IMR-90 (cell line): ENCODE measurements at regions not wholly inside any gene's neighbourhood (a gene's known extent, or its start where the extent isn't known, plus 50 kb on each side); places are given as distances from the start of the nearest gene placed in this dataset.

ENCODE experiments used
- ATAC-seq: fragments of 200-7000 bp; cut with Tn5 transposase; 2 replicates; pipeline ENCODE4 v1.9.1; 2020; ENCODE audit warnings: low read depth, mild to moderate bottlenecking, moderate library complexity
- BruUV-seq: library from RNA; stranded (reverse); fragments of 400-500 nt; replicated peaks from 2 replicates; lab custom pipeline; 2021; lab: Mats Ljungman, UMichigan
- CTCF ChIA-PET: fragments of 300-600 bp; formaldehyde crosslinking; extraction: SDS; loops from one replicate; lab custom pipeline; 2021; ENCODE audit warnings: antibody characterized with exemption; lab: Yijun Ruan, JAX
- POLR2A ChIA-PET: fragments of 300-600 bp; sonication (Branson Sonifier 250); formaldehyde crosslinking; loops from one replicate; lab custom pipeline; 2022; ENCODE audit warnings: antibody characterized with exemption; ENCODE audit not compliant: unreplicated experiment; lab: Charles Lee
- DNase-seq: peaks from one replicate; pipeline ENCODE4 v3.0.0; 2013
- H2AFZ ChIP-seq: replicated peaks from 2 replicates; pipeline ENCODE3; 2013; ENCODE audit warnings: low read length, mild to moderate bottlenecking; ENCODE audit not compliant: poor library complexity
- H2AK5ac ChIP-seq: 2 replicates; pipeline ENCODE4 v1.6.1; 2013; ENCODE audit warnings: low read depth, low read length, inconsistent platforms
- H2AK9ac ChIP-seq: replicated peaks from 2 replicates; pipeline ENCODE3; 2013; ENCODE audit warnings: mild to moderate bottlenecking, low read depth, low read length, moderate library complexity; ENCODE audit not compliant: poor library complexity
- H2BK120ac ChIP-seq: 2 replicates; pipeline ENCODE4 v1.6.1; 2013; ENCODE audit warnings: low read depth, low read length, inconsistent platforms
- H2BK15ac ChIP-seq: 3 replicates; pipeline ENCODE4 v1.6.1; 2013; ENCODE audit warnings: low read depth, low read length, inconsistent platforms
- H2BK20ac ChIP-seq: 2 replicates; pipeline ENCODE4 v1.6.1; 2013; ENCODE audit warnings: low read depth, mild to moderate bottlenecking, inconsistent platforms, low read length, moderate library complexity
- H2BK5ac ChIP-seq: 2 replicates; pipeline ENCODE4 v1.6.1; 2013; ENCODE audit warnings: mild to moderate bottlenecking, low read depth, low read length, inconsistent platforms; ENCODE audit not compliant: poor library complexity, severe bottlenecking
- H3K14ac ChIP-seq: replicated peaks from 2 replicates; pipeline ENCODE4 v1.6.1; 2013; ENCODE audit warnings: low read depth, low read length, inconsistent platforms
- H3K18ac ChIP-seq: 2 replicates; pipeline ENCODE4 v1.6.1; 2013; ENCODE audit warnings: low read depth, low read length, control low read depth
- H3K23ac ChIP-seq: 2 replicates; pipeline ENCODE4 v1.6.1; 2013; ENCODE audit warnings: low read depth, low read length, inconsistent platforms
- H3K27ac ChIP-seq: 2 replicates; pipeline ENCODE4 v1.5.1; 2013; ENCODE audit warnings: mild to moderate bottlenecking, control low read depth, low read length; ENCODE audit not compliant: insufficient read depth
- H3K27me3 ChIP-seq: 2 replicates; pipeline ENCODE4 v1.6.1; 2013; ENCODE audit warnings: low read length; ENCODE audit not compliant: control insufficient read depth, insufficient read depth
- H3K36me3 ChIP-seq: 2 replicates; pipeline ENCODE4 v1.6.1; 2013; ENCODE audit warnings: low read length, mixed read lengths; ENCODE audit not compliant: control insufficient read depth, insufficient read depth
- H3K4ac ChIP-seq: 2 replicates; pipeline ENCODE4 v1.6.1; 2013; ENCODE audit warnings: low read depth, low read length, inconsistent platforms
- H3K4me1 ChIP-seq: 2 replicates; pipeline ENCODE4 v1.6.1; 2013; ENCODE audit warnings: low read length, mixed read lengths; ENCODE audit not compliant: control insufficient read depth, insufficient read depth
- H3K4me2 ChIP-seq: 2 replicates; pipeline ENCODE4 v1.6.1; 2013; ENCODE audit warnings: low read depth, mild to moderate bottlenecking, control low read depth, low read length, moderate library complexity
- H3K4me3 ChIP-seq: 2 replicates; pipeline ENCODE4 v1.5.1; 2013; ENCODE audit warnings: low read depth, mild to moderate bottlenecking, control low read depth, low read length, moderate library complexity; ENCODE audit not compliant: insufficient read depth
- H3K56ac ChIP-seq: 2 replicates; pipeline ENCODE4 v1.6.1; 2013; ENCODE audit warnings: low read length, inconsistent platforms; ENCODE audit not compliant: insufficient read depth; ENCODE audit errors: extremely low read depth
- H3K79me1 ChIP-seq, 2 experiments: 2 replicates each; pipeline ENCODE4 v1.6.1; 2013; ENCODE audit warnings: low read length in 2 of 2, inconsistent platforms in 1 of 2, low read depth in 1 of 2
- H3K9ac ChIP-seq: 2 replicates; pipeline ENCODE4 v1.6.1; 2013; ENCODE audit warnings: low read depth, low read length, control low read depth
- H3K9me1 ChIP-seq: 2 replicates; pipeline ENCODE4 v1.6.1; 2013; ENCODE audit warnings: low read length, inconsistent platforms; ENCODE audit not compliant: insufficient read depth
- H3K9me3 ChIP-seq: 2 replicates; pipeline ENCODE4 v1.6.1; 2013; ENCODE audit warnings: low read length; ENCODE audit not compliant: control insufficient read depth, insufficient read depth
- H4K20me1 ChIP-seq: 2 replicates; pipeline ENCODE4 v1.6.1; 2013; ENCODE audit warnings: low read length, inconsistent platforms; ENCODE audit not compliant: insufficient read depth
- H4K5ac ChIP-seq: 2 replicates; pipeline ENCODE4 v1.6.1; 2013; ENCODE audit warnings: mild to moderate bottlenecking, low read depth, low read length, control low read depth
- H4K8ac ChIP-seq, 2 experiments: 2 replicates each; pipeline ENCODE4 v1.6.1; 2013; ENCODE audit warnings: low read depth in 2 of 2, low read length in 2 of 2, control low read depth in 1 of 2, inconsistent platforms in 1 of 2
- H4K91ac ChIP-seq: 2 replicates; pipeline ENCODE4 v1.6.1; 2013; ENCODE audit warnings: low read depth, low read length, inconsistent platforms; ENCODE audit not compliant: insufficient read depth
- BHLHE40 ChIP-seq: fragments of 150-350 bp; IDR thresholded peaks from 2 replicates; pipeline ENCODE4 v1.6.1; 2016; ENCODE audit warnings: mild to moderate bottlenecking, low read depth, low read length
- CEBPB ChIP-seq: IDR thresholded peaks from 2 replicates; pipeline ENCODE4 v1.6.1; 2012; ENCODE audit warnings: low read depth, low read length, improper control_type of control experiment
- CHD1 ChIP-seq: IDR thresholded peaks from 2 replicates; pipeline ENCODE4 v1.6.1; 2012; ENCODE audit warnings: low read depth, low read length, improper control_type of control experiment
- SMC3 ChIP-seq: fragments of 150-350 bp; IDR thresholded peaks from 2 replicates; pipeline ENCODE4 v1.6.1; 2016; ENCODE audit warnings: low read depth, mild to moderate bottlenecking, antibody characterized with exemption, low read length, moderate library complexity
- WGBS, 2 experiments: methylation state at CpG; one replicate each; pipeline versions ENCODE4 v1.1.5 to v1.1.7; 2013; ENCODE audit warnings: missing lambda C conversion rate in 2 of 2; ENCODE audit not compliant: insufficient read length in 1 of 2; ENCODE audit errors: extremely low coverage in 2 of 2; 5-methylcytosine and 5-hydroxymethylcytosine counted together
- dilution Hi-C: fragments of 300-500 bp; cut with HindIII; formaldehyde crosslinking; loops from one replicate; pipeline ENCODE4 v1.14.3; 2018; ENCODE audit warnings: low sequenced_read_pairs; ENCODE audit not compliant: unreplicated experiment
- in situ Hi-C: fragments of 300-500 bp; cut with MboI; formaldehyde crosslinking; loops from 3 replicates; pipeline ENCODE4 v1.14.3; 2019; ENCODE audit warnings: low sequenced_read_pairs, inconsistent platforms, mixed read lengths
- intact Hi-C: fragments of 100-400 bp; cut with micrococcal nuclease; formaldehyde crosslinking; loops from 2 replicates; pipeline ENCODE4 v1.10.0; 2022

- Histone ChIP-seq H3K27me3 (no peaks in the 10 kb centered on the region), H3K9me1 (no peaks in the 10 kb centered on the region), H3K18ac (no peak overlapping the region), H3K9me3 (peaks cover 7% of the 10 kb centered on the region), H2BK20ac (no peak overlapping the region), H2AFZ (no peak overlapping the region), H2BK5ac (no peak overlapping the region), H4K8ac (no peak overlapping the region), H3K4me2 (no peak overlapping the region), H3K4me1 (no peaks in the 10 kb centered on the region), H4K91ac (no peak overlapping the region), H3K4me3 (no peak overlapping the region), H2BK15ac (no peak overlapping the region), H3K23ac (no peak overlapping the region), H3K56ac (no peak overlapping the region), H3K27ac (no peak overlapping the region), H4K5ac (no peak overlapping the region), H2BK120ac (no peak overlapping the region), H4K20me1 (no peaks in the 10 kb centered on the region), H3K36me3 (no peaks in the 10 kb centered on the region), H3K4ac (no peak overlapping the region), H2AK5ac (no peak overlapping the region), H3K9ac (no peak overlapping the region), H3K79me1 (no peaks in the 10 kb centered on the region), H3K14ac (no peak overlapping the region), H2AK9ac (no peak overlapping the region)
- TF ChIP-seq CHD1 (no peak), BHLHE40 (no peak), SMC3 (no peak), CEBPB (peak; percentile 40; the same call in 1 of the 2 replicates)
- dilution Hi-C loops: no loop called here
- intact Hi-C loops: no loop called here
- ChIA-PET POLR2A (no interaction called here), CTCF (interaction anchor here (1.0 kb wide), 1 partner anchor 18 kb away, joined by 3 read pairs; no protein-coding TSS in a partner anchor)
- no peak for DNase-seq
- in situ Hi-C loops: no loop called here
- BruUV-seq: no TSS peak
- no peak for ATAC-seq
- no CpG with 5 or more reads among the region's 2 CpGs for WGBS, 2 experiments
Observed at GRCh38 chr5:107779437-107779836, 108.7 kb upstream of the EFNA5 start.
